ENCODE measurements at regions not wholly inside any gene's neighbourhood (a gene's known extent, or its start where the extent isn't known, plus 50 kb on each side); places are given as distances from the start of the nearest gene placed in this dataset.

DNA sequence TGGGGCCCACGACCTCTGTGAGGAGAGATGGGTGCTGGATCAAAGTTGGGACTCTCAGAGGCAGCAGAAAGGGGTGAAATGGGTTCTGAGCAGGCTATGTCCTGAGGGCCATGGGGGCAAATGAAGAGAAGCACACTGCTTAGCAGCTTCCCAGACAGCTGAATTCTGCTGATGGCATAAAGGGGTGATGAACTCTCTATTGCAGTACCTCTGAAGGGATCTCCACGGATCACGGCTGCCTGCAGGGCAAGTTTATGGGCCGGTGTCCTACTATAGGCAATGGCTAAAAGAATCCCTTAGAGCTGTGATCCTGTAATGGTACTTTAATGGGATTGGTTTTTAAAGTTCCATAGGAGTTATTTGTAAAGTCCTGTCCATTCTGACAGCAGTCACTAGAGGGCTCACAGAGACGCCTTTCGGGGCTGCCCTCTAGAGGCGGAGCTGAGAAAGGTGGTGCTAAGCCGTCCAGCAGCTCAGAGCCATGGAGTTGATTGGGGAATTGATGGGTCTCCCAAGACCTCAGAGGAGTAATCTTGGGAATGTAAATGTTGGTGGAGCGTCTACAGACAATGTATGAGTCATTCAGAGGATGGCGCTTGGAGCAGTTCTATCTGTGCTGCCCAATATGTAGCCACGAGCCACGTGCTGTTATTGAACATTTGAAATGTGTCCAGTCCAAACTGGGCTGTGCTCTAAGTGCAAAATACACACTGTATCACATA is 287.3 kb downstream of the COG6 start:
- Histone ChIP-seq H3K27me3 (no peaks in the 10 kb centered on the region), H3K4me2 (no peak overlapping the region), H4K20me1 (ENCODE audit: insufficient read depth, poor library complexity, severe bottlenecking) (no peaks in the 10 kb centered on the region), H3K9me3 (ENCODE audit: low read depth) (no peaks in the 10 kb centered on the region), H3K36me3 (replicated peaks; ENCODE audit: insufficient read depth, low read depth) (no peaks in the 10 kb centered on the region), H3K9me2 (replicated peaks; ENCODE audit: insufficient read depth) (no peaks in the 10 kb centered on the region), H3K79me2 (no peaks in the 10 kb centered on the region), H3K4me3 (no peak overlapping the region), H2AFZ (no peak overlapping the region), H3K27ac (no peak overlapping the region), H3K4me1 (ENCODE audit: insufficient read depth) (no peaks in the 10 kb centered on the region)
- DNase-seq (ENCODE audit: low spot score): peak; percentile 83
- WGBS (ENCODE audit: low lambda C conversion rate, missing lambda C conversion rate): 39% methylated on average over 12 of the region's 12 CpGs
- TF ChIP-seq, protein P1, sequence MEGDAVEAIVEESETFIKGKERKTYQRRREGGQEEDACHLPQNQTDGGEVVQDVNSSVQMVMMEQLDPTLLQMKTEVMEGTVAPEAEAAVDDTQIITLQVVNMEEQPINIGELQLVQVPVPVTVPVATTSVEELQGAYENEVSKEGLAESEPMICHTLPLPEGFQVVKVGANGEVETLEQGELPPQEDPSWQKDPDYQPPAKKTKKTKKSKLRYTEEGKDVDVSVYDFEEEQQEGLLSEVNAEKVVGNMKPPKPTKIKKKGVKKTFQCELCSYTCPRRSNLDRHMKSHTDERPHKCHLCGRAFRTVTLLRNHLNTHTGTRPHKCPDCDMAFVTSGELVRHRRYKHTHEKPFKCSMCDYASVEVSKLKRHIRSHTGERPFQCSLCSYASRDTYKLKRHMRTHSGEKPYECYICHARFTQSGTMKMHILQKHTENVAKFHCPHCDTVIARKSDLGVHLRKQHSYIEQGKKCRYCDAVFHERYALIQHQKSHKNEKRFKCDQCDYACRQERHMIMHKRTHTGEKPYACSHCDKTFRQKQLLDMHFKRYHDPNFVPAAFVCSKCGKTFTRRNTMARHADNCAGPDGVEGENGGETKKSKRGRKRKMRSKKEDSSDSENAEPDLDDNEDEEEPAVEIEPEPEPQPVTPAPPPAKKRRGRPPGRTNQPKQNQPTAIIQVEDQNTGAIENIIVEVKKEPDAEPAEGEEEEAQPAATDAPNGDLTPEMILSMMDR (IDR thresholded peaks at IDR 0.05; ENCODE audit: poor library complexity): peak; percentile 83
- TF ChIP-seq EZH2 (IDR thresholded peaks at IDR 0.05; ENCODE audit: borderline replicate concordance): no peak

GRCh38 chr13:39943711-39944110 is 288.2 kb downstream of the COG6 start:
- Histone ChIP-seq H3K4me1 (ENCODE audit: insufficient read depth) (no peaks in the 10 kb centered on the region), H3K4me2 (no peak overlapping the region), H2AFZ (no peak overlapping the region), H3K9me3 (ENCODE audit: low read depth) (no peaks in the 10 kb centered on the region), H3K79me2 (no peaks in the 10 kb centered on the region), H4K20me1 (ENCODE audit: insufficient read depth, poor library complexity, severe bottlenecking) (no peaks in the 10 kb centered on the region), H3K27me3 (no peaks in the 10 kb centered on the region), H3K4me3 (no peak overlapping the region), H3K27ac (no peak overlapping the region), H3K36me3 (replicated peaks; ENCODE audit: insufficient read depth, low read depth) (no peaks in the 10 kb centered on the region), H3K9me2 (replicated peaks; ENCODE audit: insufficient read depth) (no peaks in the 10 kb centered on the region)
- no peak for TF ChIP-seq EZH2 (IDR thresholded peaks at IDR 0.05; ENCODE audit: borderline replicate concordance)
- TF ChIP-seq EZH2phosphoT487 (IDR thresholded peaks at IDR 0.05; ENCODE audit: low read depth, severe bottlenecking, unreplicated experiment): no peak
- TF ChIP-seq, protein P1 (IDR thresholded peaks at IDR 0.05; ENCODE audit: poor library complexity): no peak
- DNase-seq (ENCODE audit: low spot score): no peak
- 59% methylated on average over 6 of the region's 6 CpGs for WGBS (ENCODE audit: low lambda C conversion rate, missing lambda C conversion rate)

GRCh38 chr13:39945226-39945625 is 289.8 kb downstream of the COG6 start:
- Histone ChIP-seq H3K9me2 (replicated peaks; ENCODE audit: insufficient read depth) (no peaks in the 10 kb centered on the region), H4K20me1 (ENCODE audit: insufficient read depth, poor library complexity, severe bottlenecking) (no peaks in the 10 kb centered on the region), H3K4me3 (no peak overlapping the region), H3K27ac (no peak overlapping the region), H3K4me2 (no peak overlapping the region), H3K4me1 (ENCODE audit: insufficient read depth) (no peaks in the 10 kb centered on the region), H3K9me3 (ENCODE audit: low read depth) (no peaks in the 10 kb centered on the region), H2AFZ (no peak overlapping the region), H3K36me3 (replicated peaks; ENCODE audit: insufficient read depth, low read depth) (no peaks in the 10 kb centered on the region), H3K27me3 (no peaks in the 10 kb centered on the region), H3K79me2 (no peaks in the 10 kb centered on the region)
- TF ChIP-seq, protein P1 (IDR thresholded peaks at IDR 0.05; ENCODE audit: poor library complexity): no peak
- TF ChIP-seq EZH2 (IDR thresholded peaks at IDR 0.05; ENCODE audit: borderline replicate concordance) (no peak), EZH2phosphoT487 (IDR thresholded peaks at IDR 0.05; ENCODE audit: low read depth, severe bottlenecking, unreplicated experiment) (no peak)
- no peak for DNase-seq (ENCODE audit: low spot score)
- 90% methylated on average over 4 of the region's 4 CpGs for WGBS (ENCODE audit: low lambda C conversion rate, missing lambda C conversion rate)
